H9 (cell line): ENCODE measurements at regions not wholly inside any gene's neighbourhood (a gene's known extent, or its start where the extent isn't known, plus 50 kb on each side); places are given as distances from the start of the nearest gene placed in this dataset.

Experiments used
- DNase-seq: peaks from one replicate; pipeline ENCODE4 v3.0.0-alpha.2; 2017
- H2AFZ ChIP-seq: one replicate; pipeline ENCODE4 v1.6.1; 2013; ENCODE audit warnings: mild to moderate bottlenecking, low read length, control low read depth, moderate library complexity
- H2AK5ac ChIP-seq: 2 replicates; pipeline ENCODE4 v1.6.1; 2013; ENCODE audit warnings: low read length, control low read depth, mixed read lengths; ENCODE audit not compliant: insufficient read length
- H2BK120ac ChIP-seq: one replicate; pipeline ENCODE4 v1.6.1; 2013; ENCODE audit warnings: low read depth, mild to moderate bottlenecking, low read length, control low read depth, inconsistent platforms; ENCODE audit not compliant: poor library complexity, severe bottlenecking
- H2BK12ac ChIP-seq: 2 replicates; pipeline ENCODE4 v1.6.1; 2013; ENCODE audit warnings: low read length, control low read depth, mixed read lengths, low read depth; ENCODE audit not compliant: insufficient read length
- H2BK15ac ChIP-seq: 2 replicates; pipeline ENCODE4 v1.6.1; 2013; ENCODE audit warnings: low read depth, low read length, control low read depth
- H2BK20ac ChIP-seq: one replicate; pipeline ENCODE4 v1.6.1; 2013; ENCODE audit warnings: low read depth, mild to moderate bottlenecking, low read length, control low read depth, inconsistent platforms; ENCODE audit not compliant: poor library complexity, severe bottlenecking
- H2BK5ac ChIP-seq: 2 replicates; pipeline ENCODE4 v1.6.1; 2013; ENCODE audit warnings: low read length, control low read depth, mixed read lengths; ENCODE audit not compliant: insufficient read length
- H3K14ac ChIP-seq: 2 replicates; pipeline ENCODE4 v1.6.1; 2013; ENCODE audit warnings: low read length, control low read depth; ENCODE audit not compliant: insufficient read depth
- H3K18ac ChIP-seq: 2 replicates; pipeline ENCODE4 v1.6.1; 2013; ENCODE audit warnings: low read depth, mild to moderate bottlenecking, mixed read lengths, low read length, control low read depth; ENCODE audit not compliant: insufficient read length
- H3K23ac ChIP-seq: 2 replicates; pipeline ENCODE4 v1.6.1; 2013; ENCODE audit warnings: low read length, control low read depth, mixed read lengths, low read depth; ENCODE audit not compliant: insufficient read length
- H3K23me2 ChIP-seq: 2 replicates; pipeline ENCODE4 v1.6.1; 2013; ENCODE audit warnings: low read depth, mild to moderate bottlenecking, mixed read lengths, low read length, control low read depth; ENCODE audit not compliant: insufficient read length, poor library complexity, severe bottlenecking
- H3K27ac ChIP-seq: 2 replicates; pipeline ENCODE4 v1.5.1; 2013; ENCODE audit warnings: low read length, control low read depth, mixed read lengths, low read depth; ENCODE audit not compliant: insufficient read length
- H3K27me3 ChIP-seq: 2 replicates; pipeline ENCODE4 v1.6.1; 2013; ENCODE audit warnings: low read length, control low read depth, inconsistent platforms; ENCODE audit not compliant: insufficient read depth
- H3K4ac ChIP-seq: 2 replicates; pipeline ENCODE4 v1.6.1; 2013; ENCODE audit warnings: low read depth, mild to moderate bottlenecking, control low read depth, inconsistent platforms, low read length, moderate library complexity
- H3K4me1 ChIP-seq: 2 replicates; pipeline ENCODE4 v1.6.1; 2013; ENCODE audit warnings: low read length, control low read depth, inconsistent platforms; ENCODE audit not compliant: insufficient read depth
- H3K4me2 ChIP-seq: 2 replicates; pipeline ENCODE4 v1.6.1; 2013; ENCODE audit warnings: low read length, control low read depth, mixed read lengths; ENCODE audit not compliant: insufficient read length, insufficient read depth
- H3K56ac ChIP-seq: 2 replicates; pipeline ENCODE4 v1.6.1; 2013; ENCODE audit warnings: low read depth, mild to moderate bottlenecking, mixed read lengths, low read length, control low read depth; ENCODE audit not compliant: insufficient read length
- H3K79me1 ChIP-seq: 2 replicates; pipeline ENCODE4 v1.6.1; 2013; ENCODE audit warnings: low read depth, mild to moderate bottlenecking, moderate library complexity, low read length, control low read depth, inconsistent platforms; ENCODE audit not compliant: insufficient read depth, poor library complexity, severe bottlenecking
- H3K79me2 ChIP-seq: 2 replicates; pipeline ENCODE4 v1.6.1; 2013; ENCODE audit warnings: low read length, control low read depth, inconsistent platforms; ENCODE audit not compliant: insufficient read depth
- H3K9ac ChIP-seq: 2 replicates; pipeline ENCODE4 v1.6.1; 2013; ENCODE audit warnings: low read length, control low read depth, mixed read lengths; ENCODE audit not compliant: insufficient read length; ENCODE audit errors: extremely low read depth
- H3K9me3 ChIP-seq: one replicate; pipeline ENCODE4 v1.6.1; 2013; ENCODE audit warnings: low read depth, low read length, inconsistent platforms; ENCODE audit not compliant: control insufficient read depth
- H3T11ph ChIP-seq: one replicate; pipeline ENCODE4 v1.6.1; 2013; ENCODE audit warnings: mild to moderate bottlenecking, low read length, control low read depth, inconsistent platforms
- H4K20me1 ChIP-seq: one replicate; pipeline ENCODE4 v1.6.1; 2013; ENCODE audit not compliant: control insufficient read depth, insufficient read length, insufficient read depth
- H4K5ac ChIP-seq: 2 replicates; pipeline ENCODE4 v1.6.1; 2013; ENCODE audit warnings: low read depth, mild to moderate bottlenecking, mixed read lengths, low read length, control low read depth; ENCODE audit not compliant: insufficient read length
- H4K8ac ChIP-seq: replicated peaks from 2 replicates; pipeline ENCODE4 v1.6.1; 2013; ENCODE audit warnings: low read length, control low read depth, mixed read lengths, low read depth; ENCODE audit not compliant: insufficient read length
- H4K91ac ChIP-seq: 2 replicates; pipeline ENCODE4 v1.6.1; 2013; ENCODE audit warnings: low read depth, mild to moderate bottlenecking, moderate library complexity, mixed read lengths, low read length, control low read depth; ENCODE audit not compliant: insufficient read length
- H3K27ac Mint-ChIP-seq, 3 experiments: 2 replicates in 2 of 3; 3 replicates in 1 of 3; pipeline ENCODE4 v1.8.0; 2020 to 2021; ENCODE audit warnings: mixed read lengths in 3 of 3, mild to moderate bottlenecking in 1 of 3, moderate library complexity in 1 of 3
- H3K27me3 Mint-ChIP-seq: 2 replicates; pipeline ENCODE4 v1.8.0; 2021; ENCODE audit warnings: low read depth, mild to moderate bottlenecking, moderate library complexity, mixed read lengths
- H3K36me3 Mint-ChIP-seq, 3 experiments: 2 replicates in 2 of 3; 3 replicates in 1 of 3; pipeline ENCODE4 v1.8.0; 2020 to 2021; ENCODE audit warnings: low read depth in 3 of 3, mixed read lengths in 3 of 3; ENCODE audit not compliant: insufficient read depth in 1 of 3
- H3K4me1 Mint-ChIP-seq, 2 experiments: 2 replicates each; pipeline ENCODE4 v1.8.0; 2020; ENCODE audit warnings: mixed read lengths in 2 of 2
- H3K4me3 Mint-ChIP-seq, 2 experiments: 2 replicates in 1 of 2; 3 replicates in 1 of 2; pipeline ENCODE4 v1.8.0; 2020 to 2021; ENCODE audit warnings: mild to moderate bottlenecking in 2 of 2, mixed read lengths in 2 of 2, moderate library complexity in 1 of 2
- H3K9me3 Mint-ChIP-seq, 2 experiments: 2 replicates in 1 of 2; 3 replicates in 1 of 2; pipeline ENCODE4 v1.8.0; 2020; ENCODE audit warnings: mild to moderate bottlenecking in 2 of 2, mixed read lengths in 2 of 2, moderate library complexity in 1 of 2
- WGBS: extraction: QIAGEN DNeasy Blood & Tissue Kit; methylation state at CpG from one replicate; pipeline ENCODE4 v1.1.7; 2013; ENCODE audit warnings: missing lambda C conversion rate, low lambda C conversion rate, mixed read lengths; ENCODE audit not compliant: insufficient read length; ENCODE audit errors: extremely low coverage; 5-methylcytosine and 5-hydroxymethylcytosine counted together
- TF ChIP-seq, protein P1 (sequence below): fragments of 200-600 bp; sonication (generic); conservative IDR thresholded peaks from 3 replicates; pipeline ENCODE4 v1.8.0; 2021; ENCODE audit warnings: antibody characterized with exemption, mild to moderate bottlenecking

DNA sequence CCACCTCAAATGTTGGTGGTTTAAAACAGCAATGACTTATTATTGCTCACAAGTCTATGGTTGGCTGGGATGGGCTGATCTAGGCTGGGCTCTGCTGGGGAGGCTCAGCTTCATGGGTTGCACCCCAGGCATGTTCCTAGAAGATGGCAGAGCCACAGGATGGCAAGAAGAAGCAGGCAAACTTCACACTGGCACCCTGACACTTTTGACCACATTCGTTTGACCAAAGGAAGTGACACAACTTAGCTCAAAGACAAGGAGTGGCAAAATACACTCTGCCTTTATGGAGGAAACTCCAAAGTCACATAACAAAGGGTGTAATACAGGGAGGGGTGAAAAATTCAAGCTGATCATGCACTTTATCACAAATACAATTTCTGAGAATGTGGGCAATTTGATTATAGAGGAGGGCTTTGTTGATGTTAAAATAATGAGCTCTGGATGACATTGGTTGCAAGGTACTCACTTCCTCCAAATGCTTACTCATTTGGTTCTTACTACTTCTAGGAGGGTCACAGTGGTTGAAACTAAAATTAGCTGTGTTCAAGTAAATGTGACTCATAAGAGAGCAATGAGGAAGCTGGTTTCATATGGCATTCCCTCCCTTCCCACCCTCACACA, 249.2 kb upstream of the RPS6KA3 start:
- H3K23ac ChIP-seq = no peak overlapping the region

More for the DNA sequence above, 249.2 kb upstream of the RPS6KA3 start:
- Histone ChIP-seq H4K8ac (no peak overlapping the region), H4K5ac (no peak overlapping the region), H2BK20ac (no peak overlapping the region), H3K79me2 (no peaks in the 10 kb centered on the region), H3K18ac (no peak overlapping the region), H3K56ac (no peak overlapping the region), H3K4me2 (no peak overlapping the region), H3K27ac (no peak overlapping the region), H3K79me1 (no peaks in the 10 kb centered on the region), H2BK12ac (no peak overlapping the region), H3K9me3 (peaks cover 35% of the 10 kb centered on the region), H3K14ac (no peak overlapping the region), H3K9ac (no peak overlapping the region), H3T11ph (no peak overlapping the region), H2BK15ac (no peak overlapping the region), H2BK120ac (no peak overlapping the region), H4K20me1 (no peaks in the 10 kb centered on the region), H4K91ac (no peak overlapping the region), H3K27me3 (no peaks in the 10 kb centered on the region), H2AFZ (no peak overlapping the region), H3K4ac (no peak overlapping the region), H2BK5ac (no peak overlapping the region), H2AK5ac (no peak overlapping the region), H3K4me1 (no peaks in the 10 kb centered on the region), H3K23me2 (no peaks in the 10 kb centered on the region)
- no CpG with 5 or more reads among the region's 1 CpG for WGBS
- Mint-ChIP-seq H3K4me1 (peaks cover 3 to 8% of the 10 kb centered on the region in 2 experiments; a peak in 3 of 4 replicates), H3K27ac (no peak overlapping the region), H3K9me3 (peaks cover 4 to 44% of the 10 kb centered on the region in 2 experiments), H3K36me3 (no peaks in the 10 kb centered on the region), H3K4me3 (no peak overlapping the region), H3K27me3 (0 out of 2 replicates have a peak, but pooled peaks cover 3% of the 10 kb centered on the region)
- TF ChIP-seq, protein P1, sequence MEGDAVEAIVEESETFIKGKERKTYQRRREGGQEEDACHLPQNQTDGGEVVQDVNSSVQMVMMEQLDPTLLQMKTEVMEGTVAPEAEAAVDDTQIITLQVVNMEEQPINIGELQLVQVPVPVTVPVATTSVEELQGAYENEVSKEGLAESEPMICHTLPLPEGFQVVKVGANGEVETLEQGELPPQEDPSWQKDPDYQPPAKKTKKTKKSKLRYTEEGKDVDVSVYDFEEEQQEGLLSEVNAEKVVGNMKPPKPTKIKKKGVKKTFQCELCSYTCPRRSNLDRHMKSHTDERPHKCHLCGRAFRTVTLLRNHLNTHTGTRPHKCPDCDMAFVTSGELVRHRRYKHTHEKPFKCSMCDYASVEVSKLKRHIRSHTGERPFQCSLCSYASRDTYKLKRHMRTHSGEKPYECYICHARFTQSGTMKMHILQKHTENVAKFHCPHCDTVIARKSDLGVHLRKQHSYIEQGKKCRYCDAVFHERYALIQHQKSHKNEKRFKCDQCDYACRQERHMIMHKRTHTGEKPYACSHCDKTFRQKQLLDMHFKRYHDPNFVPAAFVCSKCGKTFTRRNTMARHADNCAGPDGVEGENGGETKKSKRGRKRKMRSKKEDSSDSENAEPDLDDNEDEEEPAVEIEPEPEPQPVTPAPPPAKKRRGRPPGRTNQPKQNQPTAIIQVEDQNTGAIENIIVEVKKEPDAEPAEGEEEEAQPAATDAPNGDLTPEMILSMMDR = no peak
- DNase-seq = no peak
